ENCODE measurements at regions not wholly inside any gene's neighbourhood (a gene's known extent, or its start where the extent isn't known, plus 50 kb on each side); places are given as distances from the start of the nearest gene placed in this dataset.

DNA sequence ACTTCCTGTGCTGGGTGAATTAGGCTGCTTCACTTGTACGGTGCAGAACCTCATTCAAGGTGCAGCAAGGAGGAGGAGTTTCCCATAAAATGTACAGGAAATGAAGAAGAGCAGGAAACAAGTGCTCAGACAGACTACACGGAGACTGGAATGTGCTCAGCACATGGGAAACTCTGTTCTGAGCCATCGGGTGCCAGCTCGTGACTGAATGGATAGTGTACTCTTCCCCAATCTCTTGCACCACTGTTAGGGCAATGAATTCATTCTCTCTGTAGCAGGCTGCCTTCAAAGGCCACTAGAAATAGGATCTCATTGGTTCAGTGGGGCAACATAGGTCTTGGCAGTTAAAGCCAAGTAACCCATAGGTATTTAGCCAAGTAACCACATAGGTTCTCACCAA lies 200.0 kb upstream of the LDB2 start:
- intact Hi-C loops (cut with micrococcal nuclease; ENCODE audit: unreplicated experiment) (no loop called here), in situ Hi-C loops (cut with MboI) (no loop called here)
- H3K9me3 ChIP-seq (replicated peaks; ENCODE audit: control insufficient read depth, insufficient read depth, low read length) = no peaks in the 10 kb centered on the region
- no peak overlapping the region for H3K27ac ChIP-seq (ENCODE audit: control insufficient read depth, insufficient read depth)
- FAIRE-seq = no peak
- H3K4me2 ChIP-seq (ENCODE audit: control insufficient read depth, insufficient read depth) = no peak overlapping the region
- H3K9ac ChIP-seq (ENCODE audit: control insufficient read depth, insufficient read depth, low read length) = no peak overlapping the region
- ChIA-PET POLR2A (no interaction called here), CTCF (no interaction called here), SMC1A (ENCODE audit: uncharacterized antibody, unreplicated experiment) (no interaction called here), RAD21 (ENCODE audit: unreplicated experiment) (no interaction called here)
- no peaks in the 10 kb centered on the region for H3K36me3 ChIP-seq (ENCODE audit: control insufficient read depth in 2 of 2, insufficient read depth in 2 of 2, low read length in 1 of 2)
- H4K20me1 ChIP-seq (ENCODE audit: control insufficient read depth, insufficient read depth) = no peaks in the 10 kb centered on the region
- no TSS peak for BruUV-seq (replicated peaks)
- H3K4me3 ChIP-seq = no peak overlapping the region
- no peak overlapping the region for H2AFZ ChIP-seq (ENCODE audit: control insufficient read depth, low read depth, low read length)
- H3K4me1 ChIP-seq (ENCODE audit: control insufficient read depth, insufficient read depth, low read length) = no peaks in the 10 kb centered on the region
- ATAC-seq = no peak
- no peak for TF ChIP-seq GATAD2B (conservative IDR thresholded peaks at IDR 0.05; ENCODE audit: low read depth)
- no peak for TF ChIP-seq SMAD1 (IDR thresholded peaks at IDR 0.05; ENCODE audit: low read depth, partially characterized antibody)
- TF ChIP-seq, protein P1, sequence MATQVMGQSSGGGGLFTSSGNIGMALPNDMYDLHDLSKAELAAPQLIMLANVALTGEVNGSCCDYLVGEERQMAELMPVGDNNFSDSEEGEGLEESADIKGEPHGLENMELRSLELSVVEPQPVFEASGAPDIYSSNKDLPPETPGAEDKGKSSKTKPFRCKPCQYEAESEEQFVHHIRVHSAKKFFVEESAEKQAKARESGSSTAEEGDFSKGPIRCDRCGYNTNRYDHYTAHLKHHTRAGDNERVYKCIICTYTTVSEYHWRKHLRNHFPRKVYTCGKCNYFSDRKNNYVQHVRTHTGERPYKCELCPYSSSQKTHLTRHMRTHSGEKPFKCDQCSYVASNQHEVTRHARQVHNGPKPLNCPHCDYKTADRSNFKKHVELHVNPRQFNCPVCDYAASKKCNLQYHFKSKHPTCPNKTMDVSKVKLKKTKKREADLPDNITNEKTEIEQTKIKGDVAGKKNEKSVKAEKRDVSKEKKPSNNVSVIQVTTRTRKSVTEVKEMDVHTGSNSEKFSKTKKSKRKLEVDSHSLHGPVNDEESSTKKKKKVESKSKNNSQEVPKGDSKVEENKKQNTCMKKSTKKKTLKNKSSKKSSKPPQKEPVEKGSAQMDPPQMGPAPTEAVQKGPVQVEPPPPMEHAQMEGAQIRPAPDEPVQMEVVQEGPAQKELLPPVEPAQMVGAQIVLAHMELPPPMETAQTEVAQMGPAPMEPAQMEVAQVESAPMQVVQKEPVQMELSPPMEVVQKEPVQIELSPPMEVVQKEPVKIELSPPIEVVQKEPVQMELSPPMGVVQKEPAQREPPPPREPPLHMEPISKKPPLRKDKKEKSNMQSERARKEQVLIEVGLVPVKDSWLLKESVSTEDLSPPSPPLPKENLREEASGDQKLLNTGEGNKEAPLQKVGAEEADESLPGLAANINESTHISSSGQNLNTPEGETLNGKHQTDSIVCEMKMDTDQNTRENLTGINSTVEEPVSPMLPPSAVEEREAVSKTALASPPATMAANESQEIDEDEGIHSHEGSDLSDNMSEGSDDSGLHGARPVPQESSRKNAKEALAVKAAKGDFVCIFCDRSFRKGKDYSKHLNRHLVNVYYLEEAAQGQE (IDR thresholded peaks at IDR 0.05; ENCODE audit: low read depth, low read length) = no peak
- TF ChIP-seq ESRRA (IDR thresholded peaks at IDR 0.05; ENCODE audit: low read length) = no peak
- no peak for TF ChIP-seq RAD21 (IDR thresholded peaks at IDR 0.05; ENCODE audit: insufficient read depth, low read depth, low read length)
- no peak for TF ChIP-seq HDAC2 (IDR thresholded peaks at IDR 0.05)
- TF ChIP-seq, protein P2, sequence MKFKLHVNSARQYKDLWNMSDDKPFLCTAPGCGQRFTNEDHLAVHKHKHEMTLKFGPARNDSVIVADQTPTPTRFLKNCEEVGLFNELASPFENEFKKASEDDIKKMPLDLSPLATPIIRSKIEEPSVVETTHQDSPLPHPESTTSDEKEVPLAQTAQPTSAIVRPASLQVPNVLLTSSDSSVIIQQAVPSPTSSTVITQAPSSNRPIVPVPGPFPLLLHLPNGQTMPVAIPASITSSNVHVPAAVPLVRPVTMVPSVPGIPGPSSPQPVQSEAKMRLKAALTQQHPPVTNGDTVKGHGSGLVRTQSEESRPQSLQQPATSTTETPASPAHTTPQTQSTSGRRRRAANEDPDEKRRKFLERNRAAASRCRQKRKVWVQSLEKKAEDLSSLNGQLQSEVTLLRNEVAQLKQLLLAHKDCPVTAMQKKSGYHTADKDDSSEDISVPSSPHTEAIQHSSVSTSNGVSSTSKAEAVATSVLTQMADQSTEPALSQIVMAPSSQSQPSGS (IDR thresholded peaks at IDR 0.05; ENCODE audit: low read length) = no peak
- TF ChIP-seq MEF2A (IDR thresholded peaks at IDR 0.05; ENCODE audit: insufficient read depth, low read depth, low read length) = no peak
- TF ChIP-seq MXI1 (IDR thresholded peaks at IDR 0.05; ENCODE audit: low read depth, low read length) = no peak
- no peak for TF ChIP-seq HDAC6 (IDR thresholded peaks at IDR 0.05; ENCODE audit: unreplicated experiment)
- no peaks in the 10 kb centered on the region for H3K79me2 ChIP-seq (ENCODE audit: control insufficient read depth, insufficient read depth, low read length)
- DNase-seq (ENCODE audit: low read depth, low spot score) = no peak
- no peaks in the 10 kb centered on the region for H3K27me3 ChIP-seq (replicated peaks in 1 of 2; ENCODE audit: control insufficient read depth in 2 of 2, insufficient read depth in 2 of 2, low read length in 1 of 2)
- 70% methylated on average over 4 of the region's 4 CpGs for WGBS (ENCODE audit: insufficient coverage, insufficient replicate concordance, low lambda C conversion rate, missing lambda C conversion rate)
